ENCODE measurements at regions not wholly inside any gene's neighbourhood (a gene's known extent, or its start where the extent isn't known, plus 50 kb on each side); places are given as distances from the start of the nearest gene placed in this dataset.
"Not testable (repeated sequence)": the region's sequence is repeated elsewhere in the genome, so short reads cannot be mapped to it uniquely, and the experiment has no call there.

DNA sequence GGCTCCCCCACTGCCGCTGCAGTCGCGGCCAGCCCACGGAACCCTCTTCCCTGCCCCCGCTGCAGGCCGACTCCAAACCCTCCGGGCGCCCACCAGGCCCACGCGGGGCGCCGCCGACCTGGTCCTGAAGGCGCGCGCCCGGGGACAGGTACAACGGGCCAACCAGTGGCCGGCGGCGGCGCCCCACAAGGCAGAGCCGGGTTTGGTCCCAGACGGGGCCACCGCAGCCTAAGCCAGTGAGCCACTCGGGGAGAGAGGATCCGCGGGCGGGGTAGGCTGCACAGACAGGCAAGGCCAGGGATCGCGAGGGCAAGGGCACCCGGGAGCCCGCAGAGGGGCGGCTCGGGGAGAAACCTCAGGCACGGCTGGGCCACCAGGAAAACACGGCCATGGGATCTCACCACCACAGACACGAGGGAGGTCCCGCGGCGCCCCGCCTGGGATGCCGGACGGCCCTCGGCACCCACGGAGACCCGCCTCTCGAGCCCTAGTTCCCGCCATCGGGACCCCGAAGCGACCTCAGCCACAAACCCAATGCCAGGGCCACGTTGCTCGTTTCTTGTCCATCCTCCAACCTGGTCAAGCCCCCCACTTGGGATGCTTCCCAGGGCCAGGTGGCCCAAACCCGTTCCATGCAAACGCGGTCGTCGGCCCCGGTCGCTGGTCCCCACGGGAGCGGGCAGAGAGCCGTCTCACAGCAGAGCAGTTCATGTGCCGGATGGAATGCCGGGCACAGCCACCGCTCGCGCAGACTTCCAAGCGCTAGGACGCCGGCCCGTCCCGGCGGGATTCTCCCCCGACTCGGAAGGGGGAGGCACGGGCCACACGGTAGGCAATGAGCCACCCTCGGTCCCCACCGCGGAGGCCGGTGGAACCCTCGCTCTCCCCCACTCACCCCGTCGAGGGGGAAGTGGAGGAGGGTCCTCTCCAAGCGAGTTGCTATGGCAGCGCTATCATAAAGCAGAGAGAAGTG, 1956.6 kb upstream of the DEFB115 start:
- H3K4me3 ChIP-seq (ENCODE audit: low read depth, low read length) = no peak overlapping the region
- TF ChIP-seq, protein P1, sequence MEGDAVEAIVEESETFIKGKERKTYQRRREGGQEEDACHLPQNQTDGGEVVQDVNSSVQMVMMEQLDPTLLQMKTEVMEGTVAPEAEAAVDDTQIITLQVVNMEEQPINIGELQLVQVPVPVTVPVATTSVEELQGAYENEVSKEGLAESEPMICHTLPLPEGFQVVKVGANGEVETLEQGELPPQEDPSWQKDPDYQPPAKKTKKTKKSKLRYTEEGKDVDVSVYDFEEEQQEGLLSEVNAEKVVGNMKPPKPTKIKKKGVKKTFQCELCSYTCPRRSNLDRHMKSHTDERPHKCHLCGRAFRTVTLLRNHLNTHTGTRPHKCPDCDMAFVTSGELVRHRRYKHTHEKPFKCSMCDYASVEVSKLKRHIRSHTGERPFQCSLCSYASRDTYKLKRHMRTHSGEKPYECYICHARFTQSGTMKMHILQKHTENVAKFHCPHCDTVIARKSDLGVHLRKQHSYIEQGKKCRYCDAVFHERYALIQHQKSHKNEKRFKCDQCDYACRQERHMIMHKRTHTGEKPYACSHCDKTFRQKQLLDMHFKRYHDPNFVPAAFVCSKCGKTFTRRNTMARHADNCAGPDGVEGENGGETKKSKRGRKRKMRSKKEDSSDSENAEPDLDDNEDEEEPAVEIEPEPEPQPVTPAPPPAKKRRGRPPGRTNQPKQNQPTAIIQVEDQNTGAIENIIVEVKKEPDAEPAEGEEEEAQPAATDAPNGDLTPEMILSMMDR (IDR thresholded peaks at IDR 0.05; ENCODE audit: insufficient read depth, low read depth, low read length) = no peak
- no peak for DNase-seq (ENCODE audit: low read depth)

DNA sequence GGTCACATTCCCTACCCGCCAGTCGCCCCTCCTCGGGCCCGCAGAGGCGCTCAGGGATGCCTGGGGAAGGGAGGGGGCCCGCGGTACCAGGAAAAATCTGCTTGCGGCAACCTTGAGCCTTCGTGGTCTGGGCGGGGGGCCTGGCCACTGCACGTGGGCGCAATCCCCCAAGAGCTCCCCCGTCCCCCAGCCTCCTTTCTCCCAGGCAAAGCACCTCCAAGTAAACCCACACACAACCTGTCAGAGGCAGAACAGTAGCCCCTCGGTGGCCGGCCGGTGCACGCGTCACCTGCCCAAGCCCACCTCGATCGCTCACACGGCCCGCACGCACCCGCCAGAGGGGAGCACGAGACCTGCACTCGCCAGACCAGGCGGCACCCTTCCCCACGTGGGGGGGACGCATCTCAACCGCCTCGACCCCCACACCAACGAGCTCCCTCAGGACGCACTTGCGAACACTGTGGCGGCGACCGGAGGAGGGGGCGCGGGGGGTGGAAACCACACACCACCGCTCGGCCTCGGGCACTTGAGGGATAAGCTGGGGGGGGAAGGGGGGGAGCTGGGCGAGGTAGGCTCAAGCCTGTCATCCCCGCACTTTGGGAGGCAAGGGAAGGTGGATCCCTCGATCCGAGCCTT, 1955.7 kb upstream of the DEFB115 start:
- TF ChIP-seq, protein P1 (IDR thresholded peaks at IDR 0.05; ENCODE audit: insufficient read depth, low read depth, low read length) = no peak

DNA sequence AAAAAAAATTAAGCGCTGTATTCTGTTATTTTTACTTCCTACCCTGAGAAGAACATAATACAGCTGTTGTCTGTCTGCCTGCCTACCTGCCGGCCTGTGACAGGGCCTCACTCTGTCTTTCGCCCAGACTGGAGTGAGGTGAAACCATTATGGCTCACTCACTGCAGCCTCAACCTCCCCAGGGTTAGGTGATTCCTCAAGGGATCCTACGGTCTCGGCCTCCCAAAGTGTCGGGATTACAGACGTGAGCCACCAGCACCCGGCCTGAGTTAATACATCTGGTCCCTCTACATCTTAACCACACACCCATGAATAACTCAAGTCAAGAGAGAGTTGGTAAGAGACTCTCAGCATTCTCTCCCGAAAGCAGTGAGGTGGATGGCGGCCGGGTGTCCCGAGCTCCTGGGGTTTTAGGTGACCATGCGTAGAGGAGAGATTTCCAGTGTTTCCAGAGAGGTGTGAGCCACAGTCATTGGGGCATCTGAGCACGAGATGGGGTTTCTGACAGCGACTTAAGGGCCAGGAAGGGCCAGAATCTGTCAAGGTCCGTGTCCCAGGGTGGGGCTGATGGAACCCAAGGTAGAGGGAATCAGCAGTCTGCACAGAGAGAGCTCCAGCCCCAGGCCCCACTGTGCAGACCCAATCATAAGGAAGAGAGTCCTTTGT, 1954.4 kb upstream of the DEFB115 start:
- TF ChIP-seq, protein P1 (IDR thresholded peaks at IDR 0.05; ENCODE audit: insufficient read depth, low read depth, low read length) = no peak
- DNase-seq (ENCODE audit: low read depth) = no peak
- no peak overlapping the region for H3K4me3 ChIP-seq (ENCODE audit: low read depth, low read length)

More for the DNA sequence above, 1955.7 kb upstream of the DEFB115 start:
- DNase-seq (ENCODE audit: low read depth) = no peak
- no peak overlapping the region for H3K4me3 ChIP-seq (ENCODE audit: low read depth, low read length)

DNA sequence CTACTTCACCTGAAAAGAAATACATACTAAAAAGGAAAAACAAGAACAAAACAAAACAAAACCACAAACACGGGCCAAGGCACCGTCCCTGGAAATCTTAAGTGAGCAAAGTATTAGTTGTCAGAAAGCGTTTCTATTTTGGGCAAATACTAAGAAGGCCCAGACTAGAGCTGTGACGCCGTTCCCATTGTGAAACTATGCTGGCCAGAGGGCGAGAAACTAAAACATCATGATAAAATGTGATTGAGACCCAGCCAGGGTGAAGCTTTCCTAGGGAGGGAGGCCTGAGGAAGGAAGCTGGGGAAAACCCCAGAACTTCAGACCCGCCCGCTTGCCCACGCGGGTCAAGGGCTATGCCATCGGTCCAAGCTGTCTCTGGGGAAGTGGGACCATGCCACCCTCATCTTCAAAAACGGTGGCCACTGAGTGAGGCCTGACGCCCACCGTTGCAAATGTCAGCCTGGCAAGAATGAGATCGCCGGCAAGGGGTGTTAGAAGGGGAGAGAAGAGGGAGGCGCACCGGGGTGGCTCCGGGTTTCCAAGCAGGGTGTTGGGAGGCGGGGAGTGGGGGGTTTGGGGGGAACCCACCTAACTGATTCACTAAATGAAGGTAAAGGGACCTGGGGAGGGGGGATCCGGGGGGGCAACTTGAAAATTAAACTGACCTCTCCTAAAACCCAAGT, 1950.9 kb upstream of the DEFB115 start:
- TF ChIP-seq, protein P1 (IDR thresholded peaks at IDR 0.05; ENCODE audit: insufficient read depth, low read depth, low read length) = no peak
- H3K4me3 ChIP-seq (ENCODE audit: low read depth, low read length) = no peak overlapping the region
- no peak for DNase-seq (ENCODE audit: low read depth)

DNA sequence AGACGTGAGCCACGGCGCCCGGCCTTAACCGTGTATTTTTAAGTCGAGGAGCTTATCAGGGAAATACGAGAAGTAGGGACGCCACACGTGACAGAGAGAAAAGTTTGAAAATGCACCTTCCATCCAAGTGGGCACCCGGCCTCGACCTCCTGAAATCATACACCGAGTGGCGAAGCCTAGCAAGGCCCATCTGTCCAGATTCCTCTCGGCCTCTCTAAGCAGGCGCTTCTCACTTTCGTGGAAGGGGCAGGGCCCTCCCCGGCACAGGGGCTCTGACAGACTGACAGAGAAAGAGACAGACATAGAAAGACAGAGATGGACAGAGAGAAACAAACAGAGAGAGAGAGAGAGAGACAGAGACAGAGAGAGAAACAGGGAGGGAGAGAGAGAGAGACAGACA, 1950.0 kb upstream of the DEFB115 start:
- not testable (repeated sequence) for DNase-seq (ENCODE audit: low read depth); H3K4me3 ChIP-seq (ENCODE audit: low read depth, low read length)

DNA sequence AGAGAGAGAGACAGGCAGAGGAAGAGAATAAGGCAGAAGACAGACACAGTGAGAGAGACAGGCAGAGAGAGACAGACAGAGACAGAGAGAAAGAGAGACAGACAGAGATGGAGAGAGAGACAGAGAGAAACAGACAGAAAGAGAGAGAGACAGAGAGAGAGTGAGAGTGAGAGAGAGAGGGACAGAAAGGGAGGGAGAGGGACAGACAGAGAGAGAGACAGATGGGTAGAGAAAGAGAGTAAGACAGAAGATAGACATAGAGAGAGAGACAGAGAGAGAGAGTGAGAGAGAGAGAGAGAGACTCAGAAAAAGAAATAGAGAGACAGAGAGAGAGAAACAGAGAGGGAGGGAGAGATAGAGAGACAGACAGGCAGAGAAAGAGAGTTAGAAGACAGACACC, 1948.5 kb upstream of the DEFB115 start:
- DNase-seq (ENCODE audit: low read depth); H3K4me3 ChIP-seq (ENCODE audit: low read depth, low read length): not testable (repeated sequence)

DNA sequence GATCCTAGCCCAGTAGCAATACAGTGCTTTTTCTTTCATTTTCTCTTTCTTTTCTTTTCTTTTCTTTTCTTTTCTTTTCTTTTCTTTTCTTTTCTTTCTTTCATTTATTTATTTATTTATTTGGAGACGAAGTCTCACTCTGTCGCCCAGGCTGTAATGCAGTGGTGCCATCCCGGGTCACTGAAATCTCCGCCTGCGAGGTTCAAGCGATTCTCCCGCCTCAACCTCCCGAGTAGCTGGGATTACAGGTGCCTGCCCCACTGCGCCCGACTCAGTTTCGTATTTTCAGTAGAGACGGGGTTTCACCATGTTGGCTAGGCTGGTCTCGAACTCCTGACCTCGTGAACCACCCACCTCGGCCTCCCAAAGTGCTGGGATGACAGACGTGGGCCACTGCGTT, 1948.0 kb upstream of the DEFB115 start:
- DNase-seq (ENCODE audit: low read depth); H3K4me3 ChIP-seq (ENCODE audit: low read depth, low read length): not testable (repeated sequence)

DNA sequence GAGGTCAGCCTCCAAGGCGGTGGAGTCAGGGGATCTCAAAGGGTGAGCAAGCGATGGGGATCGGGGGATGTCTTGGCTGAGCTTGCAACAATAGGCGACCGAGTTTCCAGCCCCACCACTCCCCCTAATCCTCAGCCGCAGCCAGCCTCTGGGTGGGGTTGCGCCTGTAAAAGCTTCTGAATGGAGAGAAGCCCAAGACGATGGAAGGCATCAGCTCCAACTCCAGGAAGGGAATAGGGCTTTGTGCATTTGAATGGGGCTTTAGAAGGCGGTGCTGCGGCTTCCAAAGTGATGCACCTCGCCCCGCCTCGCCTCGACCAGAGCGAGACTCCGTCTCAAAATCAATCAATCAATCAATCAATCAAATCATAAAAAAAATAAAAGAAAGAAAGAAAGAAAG, 1946.4 kb upstream of the DEFB115 start:
- DNase-seq (ENCODE audit: low read depth); H3K4me3 ChIP-seq (ENCODE audit: low read depth, low read length): not testable (repeated sequence)

DNA sequence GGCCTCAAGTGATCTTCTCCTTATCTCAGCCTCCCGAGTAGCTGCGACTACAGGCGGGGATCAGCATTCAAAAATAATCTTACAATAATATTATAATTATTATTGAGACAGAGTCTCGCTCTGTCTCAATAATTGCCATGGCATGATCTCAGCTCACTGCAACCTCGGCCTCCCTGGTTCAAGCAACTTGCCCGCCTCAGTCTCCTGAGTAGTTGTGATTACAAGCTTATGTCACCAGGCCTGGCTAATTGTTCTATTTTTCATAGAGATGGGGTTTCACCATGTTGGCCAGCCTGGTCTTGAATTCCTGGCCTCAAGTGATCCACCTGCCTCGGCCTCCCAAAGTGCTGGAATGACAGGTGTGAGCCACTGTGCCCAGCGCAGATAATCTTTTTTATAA, 1944.8 kb upstream of the DEFB115 start:
- DNase-seq (ENCODE audit: low read depth); H3K4me3 ChIP-seq (ENCODE audit: low read depth, low read length): not testable (repeated sequence)

Data from fibroblast of villous mesenchyme (primary cell).